ENCODE measurements at regions not wholly inside any gene's neighbourhood (a gene's known extent, or its start where the extent isn't known, plus 50 kb on each side); places are given as distances from the start of the nearest gene placed in this dataset.

GRCh38 chr1:163766257-163766918 is 444.6 kb downstream of the NUF2 start:
- no peak for TF ChIP-seq SIN3A (IDR thresholded peaks at IDR 0.05; ENCODE audit: borderline replicate concordance, insufficient read depth, low read depth, low read length)
- TF ChIP-seq CTCF (IDR thresholded peaks at IDR 0.05), result no peak
- no peak for TF ChIP-seq REST (IDR thresholded peaks at IDR 0.05; ENCODE audit: insufficient read depth in 1 of 2, low read depth in 2 of 2, low read length in 1 of 2)
- no peak for TF ChIP-seq POLR2AphosphoS5 (IDR thresholded peaks at IDR 0.05; ENCODE audit: low read depth, low read length)
- TF ChIP-seq TCF7L2 (IDR thresholded peaks at IDR 0.05; ENCODE audit: low read depth, low read length), result no peak
